ENCODE measurements at regions not wholly inside any gene's neighbourhood (a gene's known extent, or its start where the extent isn't known, plus 50 kb on each side); places are given as distances from the start of the nearest gene placed in this dataset.
A peak's percentile ranks its signal among the peaks of the same experiment; 100 is the strongest.

DNA sequence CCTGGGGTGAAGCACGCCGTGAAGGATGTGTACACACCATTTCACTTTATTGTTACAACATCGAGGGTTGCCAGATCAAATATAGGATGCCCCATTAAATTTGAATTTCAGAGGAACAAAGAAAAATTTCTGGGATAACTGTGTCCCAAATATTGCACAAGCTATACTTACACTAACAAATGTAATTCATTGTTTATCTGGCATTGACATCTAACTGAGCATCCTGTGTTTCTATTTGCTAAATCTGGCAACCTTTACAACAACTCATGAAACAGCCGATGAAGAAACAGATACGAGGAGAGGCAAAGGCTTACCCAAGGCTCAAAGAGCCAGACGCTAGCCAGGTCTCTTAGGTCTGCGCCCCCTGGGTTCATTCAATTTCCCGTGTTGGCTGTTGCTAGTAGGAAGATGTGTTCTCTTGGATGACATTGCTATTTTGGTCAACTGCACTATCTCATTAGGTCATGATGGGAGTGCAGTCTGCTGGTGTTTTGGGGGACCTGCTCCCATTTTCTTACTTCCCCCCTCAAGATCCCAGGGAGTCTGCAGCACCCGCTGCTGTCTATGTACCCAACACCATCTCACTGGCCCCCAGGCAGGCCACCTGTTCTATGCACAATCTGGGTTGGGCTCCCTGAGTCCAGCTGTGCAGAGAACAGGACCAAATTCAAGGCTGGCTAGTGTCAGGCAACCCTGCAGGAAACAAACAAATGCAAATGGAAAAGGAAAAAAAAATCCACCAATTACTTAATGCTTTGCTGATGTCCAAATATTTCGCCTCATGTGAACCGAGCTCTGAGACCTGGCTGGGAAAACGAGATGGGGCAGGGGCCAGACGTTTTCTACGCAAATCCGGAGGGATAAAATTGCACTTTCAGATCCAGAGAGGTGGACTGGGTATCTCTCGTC lies 560.9 kb downstream of the MIAT start:
- DNase-seq (ENCODE audit: low read depth, low spot score), result no peak

GRCh38 chr22:27219036-27219435 lies 561.6 kb downstream of the MIAT start:
- no peak for DNase-seq (ENCODE audit: low read depth, low spot score)

DNA sequence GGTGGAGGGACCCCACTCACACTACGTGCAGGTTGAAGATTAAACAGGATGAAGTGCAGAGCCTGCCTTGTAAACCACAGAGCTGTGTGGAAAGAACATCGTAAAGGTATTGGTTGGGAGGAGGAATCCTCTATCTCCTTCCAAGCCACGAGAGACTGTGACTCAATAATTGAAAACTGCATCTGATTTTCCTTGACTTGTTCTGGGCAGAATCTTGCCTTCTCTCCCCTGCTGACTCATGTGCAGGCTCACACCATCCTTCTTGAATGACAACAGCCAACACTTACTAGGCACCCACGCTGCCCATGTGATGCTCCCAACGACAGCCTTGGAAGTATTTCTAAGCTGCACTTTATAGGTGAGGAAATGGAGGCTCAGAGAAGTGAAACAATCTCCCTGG lies 563.0 kb downstream of the MIAT start:
- DNase-seq (ENCODE audit: low read depth, low spot score), result no peak

DNA sequence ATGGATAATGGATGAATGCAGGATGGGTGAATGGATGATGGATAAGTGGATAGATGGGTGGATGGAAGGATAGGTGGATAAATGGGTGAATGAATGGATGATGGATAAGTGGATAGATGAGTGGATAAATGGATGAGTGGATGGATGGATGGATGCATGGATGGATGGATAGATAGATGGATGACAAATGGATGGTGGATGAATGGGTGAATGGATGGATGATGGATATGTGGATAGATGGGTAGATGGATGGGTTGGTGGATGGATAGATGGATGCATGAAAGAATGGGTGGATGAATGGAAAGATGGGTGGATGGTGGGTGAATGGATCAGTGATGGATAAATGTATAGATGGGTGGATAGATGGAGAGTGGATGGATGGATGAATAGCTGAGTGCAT lies 564.8 kb downstream of the MIAT start:
- DNase-seq (ENCODE audit: low read depth, low spot score), result no peak

GRCh38 chr22:27223317-27224177 lies 566.2 kb downstream of the MIAT start:
- no peak for DNase-seq (ENCODE audit: low read depth, low spot score)

DNA sequence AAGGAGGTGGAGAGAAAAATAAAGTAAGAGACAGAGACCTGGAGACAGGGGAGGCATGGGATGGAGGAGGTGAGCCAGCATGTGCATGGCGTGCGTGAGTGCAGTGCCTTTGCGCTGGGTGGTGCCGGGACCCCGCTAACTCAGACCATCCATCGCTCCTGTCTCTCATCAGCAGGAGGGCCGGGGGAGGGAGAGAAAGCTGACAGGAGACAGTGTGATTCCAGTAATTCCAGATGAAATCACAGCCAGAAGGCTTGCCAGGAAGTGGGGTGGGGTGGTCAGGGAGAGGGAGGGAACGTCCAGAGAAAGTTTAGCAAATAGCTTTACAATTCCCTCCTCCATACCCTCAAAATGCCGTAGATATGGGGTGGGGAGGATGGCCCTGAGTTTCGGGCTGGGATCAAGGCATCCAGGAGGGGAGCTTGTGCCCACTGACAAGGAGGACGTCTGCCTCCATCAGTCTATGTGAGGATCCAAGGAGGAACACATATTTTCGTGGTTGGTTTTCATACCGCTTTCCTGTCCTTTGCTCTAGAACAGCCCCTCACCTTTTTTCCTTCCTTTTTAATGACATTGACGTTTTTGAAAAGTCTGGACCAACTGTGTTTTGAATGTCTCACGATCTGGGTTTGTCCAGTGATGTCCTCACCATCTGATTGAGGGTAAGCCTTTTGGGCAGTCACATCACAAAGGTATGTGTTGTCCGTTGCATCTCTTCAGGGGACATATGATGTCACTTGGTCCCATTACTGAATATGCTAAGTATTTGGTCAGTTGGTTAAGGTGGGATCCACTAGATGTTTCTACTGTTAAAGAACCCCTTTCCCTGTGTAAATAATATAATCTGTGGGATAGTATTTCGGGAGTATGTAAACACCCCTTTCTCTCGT lies 567.3 kb downstream of the MIAT start:
- DNase-seq (ENCODE audit: low read depth, low spot score), result peak; percentile 92

DNA sequence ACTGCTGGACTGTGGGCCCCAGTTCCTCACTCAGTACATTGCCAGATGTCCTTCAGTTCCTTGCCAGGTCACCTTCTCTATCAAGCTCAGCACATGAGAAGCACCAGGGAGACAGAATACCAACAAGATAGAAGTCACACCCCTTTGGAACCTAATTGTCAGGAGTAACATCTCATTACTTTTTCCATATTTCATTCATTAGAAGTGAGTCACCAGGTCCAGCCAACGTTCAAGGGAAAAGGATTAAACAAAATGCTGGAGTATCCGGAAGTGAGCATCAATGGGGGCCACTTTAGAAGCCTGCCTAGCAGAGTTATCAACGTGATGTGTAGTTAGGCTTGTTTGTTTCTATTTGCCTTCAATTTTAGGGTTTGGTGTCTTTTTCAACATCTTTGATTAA lies 569.3 kb downstream of the MIAT start:
- no peak for DNase-seq (ENCODE audit: low read depth, low spot score)

DNA sequence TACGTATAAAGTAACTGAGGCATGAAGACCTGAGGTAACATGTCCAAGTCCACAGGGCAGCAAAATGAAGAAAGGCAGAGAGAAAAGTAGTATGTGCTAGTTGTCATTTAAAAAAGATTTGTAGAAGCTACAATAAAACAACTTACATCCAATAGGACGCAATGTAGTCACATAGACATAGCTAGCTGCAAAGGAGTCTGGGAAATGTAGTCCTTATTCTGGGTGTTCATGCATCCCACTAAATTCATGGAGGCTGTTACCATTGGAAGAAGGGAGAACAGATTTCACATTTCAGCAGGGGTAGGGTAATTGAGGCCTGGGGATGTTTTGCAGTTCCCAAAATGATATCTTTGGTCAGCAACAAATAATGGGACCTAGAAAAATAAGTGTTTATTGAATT lies 571.4 kb downstream of the MIAT start:
- DNase-seq (ENCODE audit: low read depth, low spot score), result no peak

DNA sequence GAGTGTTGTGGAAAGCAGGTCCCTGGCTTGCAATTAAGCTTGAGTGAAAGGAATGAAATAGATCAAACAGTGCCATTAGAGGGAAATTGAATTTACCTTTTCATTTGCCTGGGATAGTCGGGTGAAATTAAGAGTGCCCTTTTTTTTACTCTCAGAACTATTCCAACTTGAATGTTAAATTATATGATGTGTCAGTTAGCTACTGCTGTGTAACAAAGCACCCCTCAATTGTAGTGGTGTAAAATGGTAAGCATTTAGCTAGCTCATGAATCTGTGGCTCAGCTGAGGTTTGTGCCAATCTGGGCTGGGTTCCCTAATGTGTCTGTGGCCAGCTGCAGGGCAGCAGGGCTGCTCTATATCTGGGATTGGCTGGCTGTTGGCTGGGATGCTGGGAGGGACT lies 571.4 kb downstream of the MN1 start:
- DNase-seq (ENCODE audit: low read depth, low spot score), result no peak

DNA sequence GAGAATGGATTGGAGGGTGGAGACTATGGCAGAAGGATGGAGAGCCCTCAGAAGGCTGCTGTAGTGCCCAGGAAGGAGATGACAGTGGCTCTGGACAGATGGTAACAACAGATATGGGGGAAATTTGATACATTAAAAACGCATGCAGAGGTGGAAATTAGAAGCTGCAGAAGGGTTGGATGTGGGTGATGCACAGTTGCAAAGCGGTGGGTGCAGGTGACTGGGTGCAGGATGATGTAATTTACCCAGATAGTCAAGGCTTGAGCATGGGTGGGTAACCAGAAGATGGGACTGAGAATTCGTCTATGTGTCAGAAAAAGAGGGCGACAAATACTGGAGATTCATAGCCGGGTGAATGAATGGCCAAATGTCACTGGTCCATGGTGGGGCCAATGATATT lies 570.3 kb downstream of the MN1 start:
- DNase-seq (ENCODE audit: low read depth, low spot score), result no peak

- DNase-seq (ENCODE audit: low read depth, low spot score), result no peak
These were observed 569.5 kb downstream of the MN1 start for GRCh38 chr22:27232077-27232476.

- DNase-seq (ENCODE audit: low read depth, low spot score), result no peak
These were observed 564.3 kb downstream of the MN1 start for GRCh38 chr22:27237080-27237741.

- peak; percentile 68 for DNase-seq (ENCODE audit: low read depth, low spot score)
These were observed 562.5 kb downstream of the MN1 start for GRCh38 chr22:27238935-27239510.

GRCh38 chr22:27239520-27239919 lies 562.0 kb downstream of the MN1 start:
- DNase-seq (ENCODE audit: low read depth, low spot score), result no peak

- no peak for DNase-seq (ENCODE audit: low read depth, low spot score)
These were observed 561.1 kb downstream of the MN1 start for GRCh38 chr22:27240298-27241075.

GRCh38 chr22:27241430-27242321 lies 559.9 kb downstream of the MN1 start:
- no peak for DNase-seq (ENCODE audit: low read depth, low spot score)

DNA sequence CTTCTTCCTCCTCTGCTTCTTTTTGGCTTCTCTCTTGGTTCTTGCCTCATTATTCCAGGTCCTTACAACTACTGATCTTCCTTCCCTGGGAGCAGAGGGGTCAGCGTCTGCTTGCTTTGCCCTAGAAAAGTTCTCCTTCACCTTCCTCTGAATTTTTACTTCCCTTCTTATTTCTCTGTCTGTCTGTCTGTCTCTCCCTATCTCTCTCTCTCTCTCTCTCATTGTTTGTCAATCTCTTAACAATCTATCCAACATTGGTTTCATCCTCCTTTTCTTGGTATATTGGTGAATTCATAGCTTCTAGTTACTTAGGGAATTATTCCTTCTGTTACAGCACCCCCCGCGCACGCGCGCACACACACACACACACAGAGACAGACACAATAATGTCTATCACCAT lies 559.1 kb downstream of the MN1 start:
- no peak for DNase-seq (ENCODE audit: low read depth, low spot score)

- DNase-seq (ENCODE audit: low read depth, low spot score), result no peak
These were observed 558.5 kb downstream of the MN1 start for GRCh38 chr22:27242917-27243589.

All from brain pericyte (primary cell).